ENCODE measurements at regions not wholly inside any gene's neighbourhood (a gene's known extent, or its start where the extent isn't known, plus 50 kb on each side); places are given as distances from the start of the nearest gene placed in this dataset.
"Not testable (repeated sequence)": the region's sequence is repeated elsewhere in the genome, so short reads cannot be mapped to it uniquely, and the experiment has no call there.

DNA sequence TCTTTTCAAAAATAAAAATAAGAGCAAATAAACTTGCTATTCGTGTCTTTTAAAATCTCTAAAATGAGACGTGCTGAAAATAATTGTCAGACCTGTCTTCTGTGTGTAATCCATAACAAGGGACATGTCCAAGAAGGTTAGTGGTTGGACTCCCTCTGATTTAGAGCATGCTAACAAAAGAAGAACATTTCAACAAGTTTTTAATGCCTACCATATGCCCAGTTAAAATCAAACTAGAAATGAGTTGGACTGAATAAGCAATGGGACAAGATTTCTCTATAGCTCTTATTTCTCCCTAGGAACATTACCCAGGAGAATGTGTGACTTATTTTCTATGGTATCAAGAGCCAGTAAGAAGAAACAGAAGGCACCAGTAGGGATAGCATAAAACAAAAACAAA is 689.7 kb upstream of the SOX9 start:
- H3K4me3 ChIP-seq (ENCODE audit: low read depth, low read length), result no peak overlapping the region
- DNase-seq (ENCODE audit: low read depth), result no peak

GRCh38 chr17:71432378-71433315 is 688.2 kb upstream of the SOX9 start:
- H3K4me3 ChIP-seq (ENCODE audit: low read depth, low read length), result no peak overlapping the region
- no peak for DNase-seq (ENCODE audit: low read depth)

GRCh38 chr17:71434716-71435115 is 686.1 kb upstream of the SOX9 start:
- no peak for DNase-seq (ENCODE audit: low read depth)
- no peak overlapping the region for H3K4me3 ChIP-seq (ENCODE audit: low read depth, low read length)

- DNase-seq (ENCODE audit: low read depth), result no peak
- H3K4me3 ChIP-seq (ENCODE audit: low read depth, low read length), result no peak overlapping the region
Measured at GRCh38 chr17:71436479-71436878, 684.3 kb upstream of the SOX9 start.

DNA sequence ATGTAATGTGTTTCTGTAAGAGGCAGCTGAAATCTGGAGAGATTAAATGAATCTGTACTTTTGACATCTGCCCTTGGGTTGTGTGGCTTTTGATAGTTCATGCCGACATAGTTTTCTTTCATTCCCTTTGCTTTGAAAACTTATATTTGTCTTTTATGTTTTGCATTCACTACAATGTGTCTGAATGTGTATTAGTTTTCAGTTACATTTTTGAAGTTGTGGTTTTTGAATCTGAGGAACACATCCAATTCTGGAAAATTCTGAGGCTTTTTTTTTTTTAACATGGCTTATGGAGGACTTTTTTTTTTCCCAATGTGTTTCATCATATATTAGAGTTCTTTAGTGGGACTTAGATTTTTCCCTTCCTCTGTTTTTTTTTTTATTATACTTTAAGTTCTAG is 683.7 kb upstream of the SOX9 start:
- no peak overlapping the region for H3K4me3 ChIP-seq (ENCODE audit: low read depth, low read length)
- no peak for DNase-seq (ENCODE audit: low read depth)

DNA sequence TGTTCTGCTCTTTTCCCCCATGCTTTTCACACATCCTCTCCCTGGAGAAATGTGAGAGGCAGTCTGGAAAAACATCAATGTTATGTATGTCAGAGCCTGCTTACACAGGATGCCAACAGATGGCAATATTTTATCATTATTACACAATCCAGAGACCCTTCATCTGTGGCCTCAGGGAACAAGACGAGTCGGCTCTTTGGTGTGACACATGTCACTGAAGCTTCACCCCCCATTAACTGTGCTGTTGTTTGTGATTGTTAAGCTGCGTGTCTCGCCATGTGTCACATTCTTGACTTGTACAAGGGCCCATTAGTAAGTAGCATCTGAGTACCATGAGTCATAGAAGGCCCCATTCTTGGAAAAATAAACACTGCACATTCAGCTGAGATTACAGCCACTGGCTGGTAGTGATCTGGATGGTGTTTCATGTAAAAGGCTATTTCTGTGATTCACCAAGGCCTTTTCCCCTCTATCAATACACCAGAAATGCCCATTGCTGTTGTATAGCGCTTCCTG is 682.1 kb upstream of the SOX9 start:
- peak; percentile 90 for DNase-seq (ENCODE audit: low read depth)
- H3K4me3 ChIP-seq (ENCODE audit: low read depth, low read length), result no peak overlapping the region

- DNase-seq (ENCODE audit: low read depth), result no peak
- no peak overlapping the region for H3K4me3 ChIP-seq (ENCODE audit: low read depth, low read length)
Measured at GRCh38 chr17:71440513-71440912, 680.3 kb upstream of the SOX9 start.

- peak; percentile 74 for DNase-seq (ENCODE audit: low read depth)
- H3K4me3 ChIP-seq (ENCODE audit: low read depth, low read length), result no peak overlapping the region
Measured at GRCh38 chr17:71441098-71441497, 679.7 kb upstream of the SOX9 start.

- no peak overlapping the region for H3K4me3 ChIP-seq (ENCODE audit: low read depth, low read length)
- DNase-seq (ENCODE audit: low read depth), result no peak
Measured at GRCh38 chr17:71444078-71444477, 676.7 kb upstream of the SOX9 start.

DNA sequence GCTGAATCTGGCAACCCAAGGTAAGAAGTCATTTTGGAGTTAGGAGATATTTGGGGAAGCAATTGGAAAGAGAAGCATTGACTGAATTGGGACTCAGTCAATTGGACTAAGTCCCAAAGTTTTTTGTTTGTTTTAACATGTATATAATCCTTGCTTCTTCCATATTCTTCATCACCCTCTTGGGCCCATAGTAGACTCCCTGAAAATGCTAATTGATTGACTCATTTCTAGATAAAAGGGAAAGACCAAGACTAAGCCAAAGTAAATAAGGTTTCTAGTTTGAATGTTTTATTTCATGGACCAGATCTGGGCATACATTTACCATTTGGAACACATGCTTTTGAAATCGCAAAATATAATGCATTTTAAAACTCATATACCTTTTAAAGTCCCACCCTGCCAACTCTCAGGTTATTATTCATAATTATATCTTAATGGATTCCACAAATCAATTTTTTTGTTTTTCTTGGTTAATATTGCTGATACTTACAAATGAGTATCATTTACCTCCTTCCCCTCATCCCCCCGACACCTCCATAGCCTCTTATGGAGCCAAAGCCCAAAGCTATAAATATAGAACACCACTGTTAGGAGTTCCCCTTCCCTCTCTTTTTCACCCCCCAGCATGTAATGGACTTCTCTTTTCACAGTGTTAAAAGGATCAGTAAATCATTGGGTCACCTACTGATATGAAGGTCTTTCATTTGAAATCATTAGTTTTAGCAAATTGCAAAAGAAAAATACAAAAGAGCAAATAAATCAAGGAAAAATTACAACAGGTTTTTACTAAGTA is 674.0 kb upstream of the SOX9 start:
- no peak overlapping the region for H3K4me3 ChIP-seq (ENCODE audit: low read depth, low read length)
- DNase-seq (ENCODE audit: low read depth), result no peak

GRCh38 chr17:71447644-71448043 is 673.2 kb upstream of the SOX9 start:
- DNase-seq (ENCODE audit: low read depth), result no peak
- H3K4me3 ChIP-seq (ENCODE audit: low read depth, low read length), result no peak overlapping the region

DNA sequence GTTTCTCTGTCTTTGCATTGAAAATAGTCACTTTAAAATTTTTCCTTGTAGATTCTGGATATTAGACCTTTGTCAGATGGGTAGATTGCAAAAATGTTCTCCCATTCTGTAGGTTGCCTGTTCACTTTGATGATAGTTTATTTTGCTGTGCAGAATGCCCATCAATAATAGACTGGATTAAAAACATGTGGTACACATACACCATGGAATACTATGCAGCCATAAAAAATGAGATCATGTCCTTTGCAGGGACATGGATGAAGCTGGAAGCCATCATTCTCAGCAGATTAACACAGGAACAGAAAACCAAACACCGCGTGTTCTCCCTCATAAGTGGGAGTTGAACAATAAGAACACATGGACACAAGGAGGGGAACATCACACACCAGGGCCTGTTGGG is 670.2 kb upstream of the SOX9 start:
- not testable (repeated sequence) for H3K4me3 ChIP-seq (ENCODE audit: low read depth, low read length); DNase-seq (ENCODE audit: low read depth)

- no peak for DNase-seq (ENCODE audit: low read depth)
- H3K4me3 ChIP-seq (ENCODE audit: low read depth, low read length), result no peak overlapping the region
Measured at GRCh38 chr17:71453876-71454422, 666.9 kb upstream of the SOX9 start.

DNA sequence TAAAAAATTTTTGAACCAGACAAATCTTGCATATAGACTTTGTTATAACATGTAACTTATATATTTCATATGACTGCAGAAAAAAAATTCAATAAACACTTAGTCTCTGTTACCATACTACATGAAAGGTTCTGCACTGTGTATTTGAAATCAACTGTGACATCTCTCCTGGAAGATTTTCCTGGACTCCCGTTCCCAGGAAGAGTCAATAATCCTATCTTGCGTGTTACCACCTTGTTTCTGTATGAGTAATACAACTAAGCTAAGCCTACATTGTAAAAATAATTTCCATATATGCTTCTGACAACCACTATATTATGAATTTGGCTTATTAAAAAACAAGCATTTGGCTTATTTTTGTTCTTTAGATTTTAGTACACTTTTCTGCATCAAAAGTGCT is 665.6 kb upstream of the SOX9 start:
- DNase-seq (ENCODE audit: low read depth), result no peak
- H3K4me3 ChIP-seq (ENCODE audit: low read depth, low read length), result no peak overlapping the region

GRCh38 chr17:71458322-71458721 is 662.5 kb upstream of the SOX9 start:
- DNase-seq (ENCODE audit: low read depth), result no peak
- H3K4me3 ChIP-seq (ENCODE audit: low read depth, low read length), result no peak overlapping the region

- no peak for DNase-seq (ENCODE audit: low read depth)
Measured at GRCh38 chr17:71460943-71461342, 659.9 kb upstream of the SOX9 start.

DNA sequence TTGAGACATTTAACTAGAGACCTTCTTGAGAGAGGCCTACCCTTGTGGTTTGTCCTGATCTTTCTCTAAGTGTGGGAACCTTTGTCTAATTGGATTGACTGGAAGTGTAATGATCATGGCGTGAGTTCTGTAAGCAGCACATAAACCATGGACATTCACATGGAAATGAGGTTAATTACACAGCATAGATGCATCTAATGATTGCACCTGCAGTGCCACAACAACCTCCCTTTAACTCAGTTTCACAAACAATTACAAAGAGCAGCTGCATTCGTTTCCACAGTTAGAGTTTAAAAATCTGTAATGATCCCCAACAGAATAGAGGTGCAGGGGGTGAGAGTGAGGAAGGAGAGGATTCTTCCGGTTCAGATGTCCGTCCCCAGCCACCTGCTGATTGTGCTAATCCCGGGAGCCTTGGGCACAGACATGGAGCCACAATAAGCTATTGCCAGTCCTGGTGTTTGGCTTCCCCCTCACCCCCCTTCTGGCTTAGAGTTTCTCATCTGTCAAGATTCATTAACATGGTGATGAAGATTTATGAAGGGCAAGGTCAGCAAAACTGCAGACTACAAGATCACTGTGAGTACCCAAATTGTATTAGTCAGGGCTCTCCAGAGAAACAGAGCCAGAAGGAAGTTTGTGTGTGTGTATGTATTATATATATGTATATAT is 659.2 kb upstream of the SOX9 start:
- no peak for DNase-seq (ENCODE audit: low read depth)
- H3K4me3 ChIP-seq (ENCODE audit: low read depth, low read length), result no peak overlapping the region

More at GRCh38 chr17:71460943-71461342, 659.9 kb upstream of the SOX9 start:
- H3K4me3 ChIP-seq (ENCODE audit: low read depth, low read length), result no peak overlapping the region

- no peak for DNase-seq (ENCODE audit: low read depth)
- H3K4me3 ChIP-seq (ENCODE audit: low read depth, low read length), result no peak overlapping the region
Measured at GRCh38 chr17:71464241-71464640, 656.6 kb upstream of the SOX9 start.

DNA sequence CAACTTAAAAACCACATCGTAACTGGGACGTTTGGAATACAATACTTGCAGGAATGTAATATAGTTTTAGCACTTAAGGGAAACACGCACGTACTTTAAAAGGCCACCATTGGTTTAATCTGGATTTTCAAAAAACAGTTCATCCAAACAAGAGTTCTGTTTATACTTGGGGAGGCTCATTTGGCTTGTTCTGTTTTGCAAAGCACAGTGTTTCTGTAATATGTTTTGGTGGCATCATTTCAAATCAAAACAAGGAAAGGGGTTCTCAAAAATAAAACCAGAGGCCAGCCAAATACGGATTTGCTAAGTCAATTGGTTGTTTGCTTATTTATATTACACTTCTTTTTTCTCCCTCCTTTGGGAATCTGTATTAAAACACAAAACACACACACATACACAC is 656.1 kb upstream of the SOX9 start:
- no peak for DNase-seq (ENCODE audit: low read depth)
- no peak overlapping the region for H3K4me3 ChIP-seq (ENCODE audit: low read depth, low read length)

DNA sequence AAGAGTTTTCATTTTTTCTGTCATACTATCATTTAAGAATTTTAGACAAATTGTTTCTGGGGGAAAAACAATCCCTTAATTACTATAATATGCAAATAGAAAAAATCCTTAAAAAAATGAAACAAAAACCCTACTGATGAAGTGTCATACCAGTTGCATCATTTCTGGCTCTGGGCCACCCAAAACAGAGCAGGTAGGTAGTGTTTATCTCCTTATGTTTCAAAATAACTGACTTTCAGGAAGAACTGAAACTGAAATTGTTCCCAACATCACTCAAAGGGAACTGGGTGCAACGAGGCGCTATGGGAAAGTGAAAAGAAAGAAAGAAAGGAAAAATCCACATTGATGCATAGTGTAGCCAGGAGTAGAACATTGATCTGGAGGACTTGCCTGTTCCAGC is 653.1 kb upstream of the SOX9 start:
- no peak overlapping the region for H3K4me3 ChIP-seq (ENCODE audit: low read depth, low read length)
- no peak for DNase-seq (ENCODE audit: low read depth)

Data from skeletal muscle cell (primary cell).